AG04450 (cell line): ENCODE measurements at regions not wholly inside any gene's neighbourhood (a gene's known extent, or its start where the extent isn't known, plus 50 kb on each side); places are given as distances from the start of the nearest gene placed in this dataset.

Experiments used
- CTCF ChIA-PET: fragments of 300-600, 350-600 bp; formaldehyde crosslinking; extraction: SDS; loops from one replicate; lab custom pipeline; 2022; ENCODE audit warnings: antibody characterized with exemption, inconsistent platforms; lab: Charles Lee
- POLR2A ChIA-PET: fragments of 350-600 bp; formaldehyde crosslinking; extraction: SDS; loops from one replicate; lab custom pipeline; 2021; ENCODE audit warnings: antibody characterized with exemption, inconsistent platforms; lab: Yijun Ruan, JAX
- DNase-seq: peaks from one replicate; pipeline ENCODE4 v3.0.0-alpha.2; 2011; ENCODE audit warnings: low read depth, low spot score
- H3K27ac ChIP-seq: one replicate; pipeline ENCODE4 v1.5.1; 2012; ENCODE audit warnings: low read depth, low read length, control low read depth
- H3K27me3 ChIP-seq: one replicate; pipeline ENCODE4 v1.6.0; 2012; ENCODE audit warnings: low read length; ENCODE audit not compliant: control insufficient read depth, insufficient read depth
- H3K4me3 ChIP-seq: 2 replicates; pipeline ENCODE4 v1.5.1; 2011; ENCODE audit warnings: mild to moderate bottlenecking, low read depth, low read length, control low read depth
- H3K9me3 ChIP-seq: 2 replicates; pipeline ENCODE4 v1.5.1; 2012; ENCODE audit warnings: low read length; ENCODE audit not compliant: control insufficient read depth, insufficient read depth
- CTCF ChIP-seq: IDR thresholded peaks from 2 replicates; pipeline ENCODE4 v1.5.1; 2011; ENCODE audit warnings: low read depth, low read length, control low read depth, inconsistent platforms

GRCh38 chr6:166046982-166047381, 120.7 kb downstream of the TBXT start:
- H3K9me3 ChIP-seq: peaks cover 2% of the 10 kb centered on the region; the same call in 1 of the 2 replicates
- H3K27ac ChIP-seq: peak overlapping the region; percentile 85
- DNase-seq: no peak
- no peaks in the 10 kb centered on the region for H3K27me3 ChIP-seq
- H3K4me3 ChIP-seq: no peak overlapping the region
- POLR2A ChIA-PET: interaction anchor here (1.1 kb wide), 1 partner anchor 62 kb away, joined by 3 read pairs; no protein-coding TSS in a partner anchor
- CTCF ChIA-PET: interaction anchor here (1.1 to 1.2 kb wide), 2 partner anchors 50 to 58 kb away, joined by 3 to 4 read pairs; no protein-coding TSS in a partner anchor
- no peak for TF ChIP-seq CTCF

GRCh38 chr6:166046226-166046625, 121.4 kb downstream of the TBXT start:
- CTCF ChIA-PET: interaction anchor here (1.1 to 2.1 kb wide), 3 partner anchors 14 to 59 kb away, joined by 3 to 7 read pairs (median 4); no protein-coding TSS in a partner anchor
- POLR2A ChIA-PET: interaction anchor here (0.5 to 2.1 kb wide), 10 partner anchors 10 to 61 kb away, joined by 3 to 13 read pairs (median 6); no protein-coding TSS in a partner anchor
- Histone ChIP-seq H3K9me3 (peaks cover 2% of the 10 kb centered on the region; the same call in 1 of the 2 replicates), H3K4me3 (no peak overlapping the region), H3K27ac (peak overlapping the region; percentile 85), H3K27me3 (no peaks in the 10 kb centered on the region)
- DNase-seq: peak; percentile 95
- TF ChIP-seq CTCF: no peak

GRCh38 chr6:166045860-166046200, 121.8 kb downstream of the TBXT start:
- POLR2A ChIA-PET: interaction anchor here (0.5 to 2.1 kb wide), 7 partner anchors 10 to 46 kb away, joined by 3 to 13 read pairs (median 8); no protein-coding TSS in a partner anchor
- Histone ChIP-seq H3K27ac (peak overlapping the region; percentile 55), H3K4me3 (no peak overlapping the region), H3K9me3 (no peaks in the 10 kb centered on the region; the same call in 1 of the 2 replicates), H3K27me3 (no peaks in the 10 kb centered on the region)
- TF ChIP-seq CTCF: no peak
- no peak for DNase-seq
- CTCF ChIA-PET: interaction anchor here (1.1 to 2.1 kb wide), 2 partner anchors 13 to 51 kb away, joined by 4 to 7 read pairs; no protein-coding TSS in a partner anchor

GRCh38 chr6:166045173-166045859, 122.3 kb downstream of the TBXT start:
- POLR2A ChIA-PET: interaction anchor here (0.5 to 2.1 kb wide), 6 partner anchors 9 to 46 kb away, joined by 3 to 13 read pairs (median 9); no protein-coding TSS in a partner anchor

More at GRCh38 chr6:166045173-166045859, 122.3 kb downstream of the TBXT start:
- no peaks in the 10 kb centered on the region for H3K27me3 ChIP-seq
- no peaks in the 10 kb centered on the region; the same call in 1 of the 2 replicates for H3K9me3 ChIP-seq
- DNase-seq: no peak
- no peak overlapping the region for H3K4me3 ChIP-seq
- CTCF ChIA-PET: interaction anchor here (2.1 kb wide), 1 partner anchor 13 kb away, joined by 7 read pairs; no protein-coding TSS in a partner anchor
- TF ChIP-seq CTCF: no peak
- H3K27ac ChIP-seq: peak overlapping the region; percentile 42
